Non-pigmented ciliary epithelial cell (primary cell): ENCODE measurements at regions not wholly inside any gene's neighbourhood (a gene's known extent, or its start where the extent isn't known, plus 50 kb on each side); places are given as distances from the start of the nearest gene placed in this dataset.

Source experiments
- DNase-seq: peaks from one replicate; pipeline ENCODE4 v3.0.0-alpha.2; 2010; ENCODE audit warnings: low read depth

GRCh38 chr6:170232186-170233002, 58.5 kb downstream of the DLL1 start:
- DNase-seq = peak; percentile 36

- DNase-seq = no peak
Measured at GRCh38 chr6:170231293-170232185, 59.3 kb downstream of the DLL1 start.

GRCh38 chr6:170230520-170231292, 60.2 kb downstream of the DLL1 start:
- DNase-seq = no peak

- no peak for DNase-seq
Measured at GRCh38 chr6:170229851-170230519, 60.9 kb downstream of the DLL1 start.

- no peak for DNase-seq
Measured at GRCh38 chr6:170229396-170229795, 61.5 kb downstream of the DLL1 start.

- DNase-seq = no peak
Measured at GRCh38 chr6:170228946-170229310, 62.0 kb downstream of the DLL1 start.

- DNase-seq = no peak
Measured at GRCh38 chr6:170227996-170228945, 62.6 kb downstream of the DLL1 start.

GRCh38 chr6:170227521-170227983, 63.3 kb downstream of the DLL1 start:
- no peak for DNase-seq

GRCh38 chr6:170226647-170227046, 64.2 kb downstream of the DLL1 start:
- DNase-seq = no peak

- DNase-seq = no peak
Measured at GRCh38 chr6:170225852-170226417, 64.9 kb downstream of the DLL1 start.

- no peak for DNase-seq
Measured at GRCh38 chr6:170224694-170225660, 65.9 kb downstream of the DLL1 start.

GRCh38 chr6:170223718-170224693, 66.9 kb downstream of the DLL1 start:
- DNase-seq = no peak

GRCh38 chr6:170222498-170223471, 68.1 kb downstream of the DLL1 start:
- no peak for DNase-seq

- DNase-seq = no peak
Measured at GRCh38 chr6:170221753-170222400, 69.0 kb downstream of the DLL1 start.

- DNase-seq = no peak
Measured at GRCh38 chr6:170221052-170221752, 69.7 kb downstream of the DLL1 start.
